ENCODE measurements at regions not wholly inside any gene's neighbourhood (a gene's known extent, or its start where the extent isn't known, plus 50 kb on each side); places are given as distances from the start of the nearest gene placed in this dataset.

GRCh38 chr19:32233885-32234284, 111.5 kb upstream of the ZNF507 start:
- Histone ChIP-seq H4K8ac (ENCODE audit: low read depth, low read length) (no peak overlapping the region), H3K27me3 (ENCODE audit: insufficient read depth, low read length) (no peaks in the 10 kb centered on the region), H3K79me2 (ENCODE audit: control insufficient read depth, insufficient read depth, low read length, poor library complexity) (no peaks in the 10 kb centered on the region), H3K9me3 (ENCODE audit: insufficient read depth, low read depth, low read length) (peaks cover 3% of the 10 kb centered on the region), H2AK5ac (ENCODE audit: low read length) (no peak overlapping the region), H3K18ac (ENCODE audit: low read length) (no peak overlapping the region), H2BK12ac (ENCODE audit: low read length) (no peak overlapping the region), H2BK5ac (ENCODE audit: low read depth, low read length, poor library complexity) (no peak overlapping the region), H4K91ac (ENCODE audit: low read depth, low read length) (no peak overlapping the region), H3K14ac (ENCODE audit: low read length) (no peak overlapping the region), H3K36me3 (ENCODE audit: control insufficient read depth in 1 of 2, insufficient read depth in 2 of 2, low read length in 2 of 2) (no peaks in the 10 kb centered on the region), H2BK120ac (ENCODE audit: insufficient read depth, low read length, poor library complexity) (no peak overlapping the region), H3K4me1 (ENCODE audit: control insufficient read depth in 1 of 2, insufficient read depth in 2 of 2, low read length in 2 of 2) (no peaks in the 10 kb centered on the region), H3K4me2 (ENCODE audit: low read length) (no peak overlapping the region), H3K9ac (ENCODE audit: low read length) (no peak overlapping the region), H2AFZ (ENCODE audit: insufficient read depth, low read length, poor library complexity) (no peak overlapping the region), H3K4ac (ENCODE audit: low read depth, low read length) (no peak overlapping the region), H4K12ac (ENCODE audit: low read depth, low read length) (no peak overlapping the region), H3K4me3 (ENCODE audit: low read depth, low read length) (no peak overlapping the region), H3K23ac (ENCODE audit: low read length) (no peak overlapping the region), H3K79me1 (ENCODE audit: low read length) (no peaks in the 10 kb centered on the region), H3K27ac (ENCODE audit: low read depth, low read length) (no peak overlapping the region)
- no peak for DNase-seq
- no CpG with 5 or more reads among the region's 4 CpGs for WGBS (ENCODE audit: extremely low coverage, insufficient coverage, insufficient read length)

- H3K27ac ChIP-seq (ENCODE audit: low read depth, low read length) = no peak overlapping the region
- H3K36me3 ChIP-seq (ENCODE audit: control insufficient read depth in 1 of 2, insufficient read depth in 2 of 2, low read length in 2 of 2) = no peaks in the 10 kb centered on the region
- WGBS (ENCODE audit: extremely low coverage, insufficient coverage, insufficient read length) = no CpG with 5 or more reads among the region's 3 CpGs
- H4K91ac ChIP-seq (ENCODE audit: low read depth, low read length) = no peak overlapping the region
- no peak overlapping the region for H3K4me2 ChIP-seq (ENCODE audit: low read length)
- H3K79me2 ChIP-seq (ENCODE audit: control insufficient read depth, insufficient read depth, low read length, poor library complexity) = no peaks in the 10 kb centered on the region
- no peak overlapping the region for H3K4ac ChIP-seq (ENCODE audit: low read depth, low read length)
- H3K4me1 ChIP-seq (ENCODE audit: control insufficient read depth in 1 of 2, insufficient read depth in 2 of 2, low read length in 2 of 2) = no peaks in the 10 kb centered on the region
- no peaks in the 10 kb centered on the region for H3K27me3 ChIP-seq (ENCODE audit: insufficient read depth, low read length)
- no peak for DNase-seq
- H2AFZ ChIP-seq (ENCODE audit: insufficient read depth, low read length, poor library complexity) = no peak overlapping the region
- H2BK120ac ChIP-seq (ENCODE audit: insufficient read depth, low read length, poor library complexity) = no peak overlapping the region
- no peak overlapping the region for H3K23ac ChIP-seq (ENCODE audit: low read length)
- H3K14ac ChIP-seq (ENCODE audit: low read length) = no peak overlapping the region
- H2BK12ac ChIP-seq (ENCODE audit: low read length) = no peak overlapping the region
- H3K4me3 ChIP-seq (ENCODE audit: low read depth, low read length) = no peak overlapping the region
- H3K18ac ChIP-seq (ENCODE audit: low read length) = no peak overlapping the region
- peaks cover 3% of the 10 kb centered on the region for H3K9me3 ChIP-seq (ENCODE audit: insufficient read depth, low read depth, low read length)
- H3K79me1 ChIP-seq (ENCODE audit: low read length) = no peaks in the 10 kb centered on the region
- no peak overlapping the region for H2BK5ac ChIP-seq (ENCODE audit: low read depth, low read length, poor library complexity)
- no peak overlapping the region for H3K9ac ChIP-seq (ENCODE audit: low read length)
- no peak overlapping the region for H2AK5ac ChIP-seq (ENCODE audit: low read length)
- H4K12ac ChIP-seq (ENCODE audit: low read depth, low read length) = no peak overlapping the region
- H4K8ac ChIP-seq (ENCODE audit: low read depth, low read length) = no peak overlapping the region
Observed at GRCh38 chr19:32234663-32235217, 110.7 kb upstream of the ZNF507 start.

GRCh38 chr19:32238076-32238475, 107.3 kb upstream of the ZNF507 start:
- Histone ChIP-seq H3K4me2 (ENCODE audit: low read length) (no peak overlapping the region), H3K18ac (ENCODE audit: low read length) (no peak overlapping the region), H2BK12ac (ENCODE audit: low read length) (no peak overlapping the region), H3K27ac (ENCODE audit: low read depth, low read length) (no peak overlapping the region), H3K36me3 (ENCODE audit: control insufficient read depth in 1 of 2, insufficient read depth in 2 of 2, low read length in 2 of 2) (no peaks in the 10 kb centered on the region), H4K8ac (ENCODE audit: low read depth, low read length) (no peak overlapping the region), H3K4me1 (ENCODE audit: control insufficient read depth in 1 of 2, insufficient read depth in 2 of 2, low read length in 2 of 2) (no peaks in the 10 kb centered on the region), H2AK5ac (ENCODE audit: low read length) (no peak overlapping the region), H4K12ac (ENCODE audit: low read depth, low read length) (no peak overlapping the region), H2BK5ac (ENCODE audit: low read depth, low read length, poor library complexity) (no peak overlapping the region), H3K9me3 (ENCODE audit: insufficient read depth, low read depth, low read length) (no peaks in the 10 kb centered on the region), H4K91ac (ENCODE audit: low read depth, low read length) (no peak overlapping the region), H3K79me1 (ENCODE audit: low read length) (no peaks in the 10 kb centered on the region), H3K4me3 (ENCODE audit: low read depth, low read length) (no peak overlapping the region), H2AFZ (ENCODE audit: insufficient read depth, low read length, poor library complexity) (no peak overlapping the region), H2BK120ac (ENCODE audit: insufficient read depth, low read length, poor library complexity) (no peak overlapping the region), H3K14ac (ENCODE audit: low read length) (no peak overlapping the region), H3K23ac (ENCODE audit: low read length) (no peak overlapping the region), H3K27me3 (ENCODE audit: insufficient read depth, low read length) (no peaks in the 10 kb centered on the region), H3K4ac (ENCODE audit: low read depth, low read length) (no peak overlapping the region), H3K9ac (ENCODE audit: low read length) (no peak overlapping the region), H3K79me2 (ENCODE audit: control insufficient read depth, insufficient read depth, low read length, poor library complexity) (no peaks in the 10 kb centered on the region)
- WGBS (ENCODE audit: extremely low coverage, insufficient coverage, insufficient read length) = no CpG with 5 or more reads among the region's 1 CpG
- no peak for DNase-seq

- H3K27me3 ChIP-seq (ENCODE audit: insufficient read depth, low read length) = no peaks in the 10 kb centered on the region
- no peak overlapping the region for H3K4me3 ChIP-seq (ENCODE audit: low read depth, low read length)
- H2BK5ac ChIP-seq (ENCODE audit: low read depth, low read length, poor library complexity) = no peak overlapping the region
- H2AK5ac ChIP-seq (ENCODE audit: low read length) = no peak overlapping the region
- H3K79me1 ChIP-seq (ENCODE audit: low read length) = no peaks in the 10 kb centered on the region
- no CpG with 5 or more reads among the region's 7 CpGs for WGBS (ENCODE audit: extremely low coverage, insufficient coverage, insufficient read length)
- H3K4me1 ChIP-seq (ENCODE audit: control insufficient read depth in 1 of 2, insufficient read depth in 2 of 2, low read length in 2 of 2) = no peaks in the 10 kb centered on the region
- no peaks in the 10 kb centered on the region for H3K79me2 ChIP-seq (ENCODE audit: control insufficient read depth, insufficient read depth, low read length, poor library complexity)
- no peaks in the 10 kb centered on the region for H3K9me3 ChIP-seq (ENCODE audit: insufficient read depth, low read depth, low read length)
- no peak overlapping the region for H2BK120ac ChIP-seq (ENCODE audit: insufficient read depth, low read length, poor library complexity)
- no peak overlapping the region for H3K4ac ChIP-seq (ENCODE audit: low read depth, low read length)
- H3K23ac ChIP-seq (ENCODE audit: low read length) = no peak overlapping the region
- H3K9ac ChIP-seq (ENCODE audit: low read length) = no peak overlapping the region
- no peak overlapping the region for H3K18ac ChIP-seq (ENCODE audit: low read length)
- DNase-seq = no peak
- no peak overlapping the region for H3K14ac ChIP-seq (ENCODE audit: low read length)
- no peak overlapping the region for H4K12ac ChIP-seq (ENCODE audit: low read depth, low read length)
- no peak overlapping the region for H2BK12ac ChIP-seq (ENCODE audit: low read length)
- no peak overlapping the region for H4K91ac ChIP-seq (ENCODE audit: low read depth, low read length)
- H4K8ac ChIP-seq (ENCODE audit: low read depth, low read length) = no peak overlapping the region
- no peaks in the 10 kb centered on the region for H3K36me3 ChIP-seq (ENCODE audit: control insufficient read depth in 1 of 2, insufficient read depth in 2 of 2, low read length in 2 of 2)
- H2AFZ ChIP-seq (ENCODE audit: insufficient read depth, low read length, poor library complexity) = no peak overlapping the region
- no peak overlapping the region for H3K4me2 ChIP-seq (ENCODE audit: low read length)
- no peak overlapping the region for H3K27ac ChIP-seq (ENCODE audit: low read depth, low read length)
Observed at GRCh38 chr19:32240316-32240715, 105.1 kb upstream of the ZNF507 start.
